HG02938 (cell line): ENCODE measurements at regions not wholly inside any gene's neighbourhood (a gene's known extent, or its start where the extent isn't known, plus 50 kb on each side); places are given as distances from the start of the nearest gene placed in this dataset.
"Not testable (repeated sequence)": the region's sequence is repeated elsewhere in the genome, so short reads cannot be mapped to it uniquely, and the experiment has no call there.

Source experiments
- ATAC-seq: cut with Tn5 transposase; IDR thresholded peaks from one replicate; pipeline ENCODE4 v1.9.1; 2021; ENCODE audit warnings: mild to moderate bottlenecking, moderate library complexity; ENCODE audit not compliant: unreplicated experiment

DNA sequence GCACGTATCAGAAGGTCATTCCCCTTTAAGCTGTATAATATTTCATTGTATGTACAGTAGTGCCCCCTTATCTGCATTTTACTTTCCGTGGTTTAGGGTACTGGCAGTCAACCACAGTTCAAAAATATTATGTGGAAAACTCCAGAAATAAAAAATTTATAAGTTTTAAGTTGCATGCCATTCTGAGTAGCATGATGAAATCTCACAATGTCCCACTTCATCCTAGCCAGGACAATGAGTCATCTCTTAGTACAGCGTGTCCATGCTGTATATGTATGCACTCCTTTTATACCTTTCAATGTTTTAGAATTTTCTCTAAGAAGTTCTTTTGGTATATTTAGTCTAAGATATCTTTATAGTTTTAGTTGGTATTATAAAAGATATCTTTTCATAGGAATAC is 115.0 kb upstream of the HAND1 start:
- ATAC-seq, result no peak

DNA sequence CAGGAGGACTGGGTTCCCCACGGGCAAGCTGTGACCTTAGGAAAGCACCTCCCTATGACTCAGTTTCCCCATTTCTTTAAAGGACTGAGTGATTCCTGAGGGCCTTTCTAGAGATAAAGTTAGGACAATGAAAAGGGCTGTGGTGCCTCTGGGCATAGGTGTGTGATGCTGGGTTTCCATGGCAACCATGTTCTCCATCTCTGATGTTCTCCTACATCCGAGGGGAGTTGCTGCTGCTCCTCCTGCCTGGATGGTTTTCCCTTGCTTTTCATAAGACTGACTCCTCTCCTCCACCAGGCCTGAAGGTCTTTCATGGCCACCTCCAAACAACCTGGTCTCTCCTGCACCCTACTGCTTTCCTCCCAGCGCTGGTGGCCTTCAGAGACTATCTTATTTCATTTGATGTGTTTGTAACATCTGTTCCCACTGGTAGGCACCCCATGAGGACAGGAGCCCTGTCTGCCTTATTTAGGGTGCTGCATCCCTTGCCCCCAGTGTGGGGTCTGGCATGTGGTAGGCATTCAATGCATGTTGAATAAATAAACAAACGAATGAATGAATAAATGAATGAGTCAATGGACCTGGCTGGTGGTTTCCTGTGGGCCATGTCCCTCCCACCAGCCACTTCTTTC is 112.2 kb upstream of the HAND1 start:
- ATAC-seq, result no peak

DNA sequence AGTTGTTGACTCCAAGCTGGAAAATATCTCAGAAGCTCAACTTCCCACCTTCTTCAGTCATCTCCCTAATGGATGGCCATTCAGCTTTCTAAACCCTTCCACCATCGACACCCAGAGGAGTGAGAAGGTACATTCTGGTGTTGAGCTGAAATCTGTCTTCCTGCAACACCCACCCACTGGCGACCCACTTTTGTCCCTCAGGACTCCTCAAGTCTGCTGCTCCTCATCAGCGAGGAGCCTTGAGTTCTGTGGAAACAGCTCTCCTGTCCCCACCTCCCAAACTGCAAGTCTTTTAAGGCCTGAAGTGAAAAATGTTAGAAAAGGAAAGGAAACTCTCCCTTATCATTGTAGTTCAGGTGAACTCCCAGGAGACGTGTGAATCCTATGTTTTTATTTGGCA is 111.5 kb upstream of the HAND1 start:
- no peak for ATAC-seq

DNA sequence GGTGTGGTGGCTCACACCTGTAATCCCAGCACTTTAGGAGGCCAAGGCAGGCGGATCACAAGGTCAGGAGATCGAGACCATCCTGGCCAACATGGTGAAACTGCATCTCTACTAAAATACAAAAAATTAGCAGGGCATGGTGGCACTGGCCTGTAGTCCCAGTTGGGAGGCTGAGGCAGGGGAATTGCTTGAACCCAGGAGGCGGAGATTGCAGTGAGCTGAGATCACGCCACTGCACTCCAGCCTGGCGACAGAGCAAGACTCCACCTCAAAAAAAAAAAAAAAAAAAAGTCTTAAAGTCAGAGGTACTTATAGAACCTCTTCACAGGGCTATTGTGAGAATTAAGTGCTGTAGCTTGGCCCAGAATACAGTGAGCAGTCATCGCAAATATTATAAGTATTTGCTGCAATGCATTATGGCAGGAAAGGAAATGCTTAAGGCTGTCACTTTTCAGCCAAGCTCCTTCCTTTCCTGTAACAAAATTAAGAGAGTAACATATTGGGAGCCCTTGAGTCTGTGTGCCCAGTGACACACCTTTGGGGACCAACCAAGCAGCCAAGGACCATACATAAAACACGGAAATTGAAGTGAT is 110.9 kb upstream of the HAND1 start:
- not testable (repeated sequence) for ATAC-seq

DNA sequence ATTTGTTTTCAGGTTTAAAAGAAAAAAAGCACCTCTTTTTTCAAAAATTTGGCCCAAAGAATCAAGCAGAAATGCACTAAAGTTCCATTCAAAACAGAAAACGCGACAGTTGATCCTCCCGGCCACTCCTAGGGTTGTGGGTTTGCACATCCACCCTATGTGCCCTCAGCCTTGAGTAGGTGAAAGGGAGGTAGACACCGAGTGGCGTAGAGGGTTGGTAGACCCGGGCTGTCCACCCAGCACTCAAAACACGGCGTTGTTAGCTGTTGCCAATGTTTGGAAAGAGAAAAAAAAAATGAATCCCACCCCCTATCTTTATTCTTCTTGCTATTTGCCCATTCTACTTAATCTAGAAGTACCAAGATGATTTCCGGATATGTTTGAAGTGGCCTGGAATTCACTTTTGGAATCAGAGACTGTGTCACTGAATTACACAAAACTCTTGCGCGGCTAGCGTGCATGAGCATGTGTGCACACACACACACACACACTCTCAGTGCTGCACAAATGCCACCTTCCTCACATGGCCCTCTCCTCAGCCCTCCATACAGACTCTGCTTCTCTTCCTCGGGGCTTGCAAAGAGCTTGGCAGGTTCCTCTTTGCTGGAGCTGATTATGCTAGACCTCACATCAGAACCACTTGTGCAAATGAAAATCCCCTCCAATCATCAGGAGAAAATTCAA is 110.2 kb upstream of the HAND1 start:
- ATAC-seq, result no peak

DNA sequence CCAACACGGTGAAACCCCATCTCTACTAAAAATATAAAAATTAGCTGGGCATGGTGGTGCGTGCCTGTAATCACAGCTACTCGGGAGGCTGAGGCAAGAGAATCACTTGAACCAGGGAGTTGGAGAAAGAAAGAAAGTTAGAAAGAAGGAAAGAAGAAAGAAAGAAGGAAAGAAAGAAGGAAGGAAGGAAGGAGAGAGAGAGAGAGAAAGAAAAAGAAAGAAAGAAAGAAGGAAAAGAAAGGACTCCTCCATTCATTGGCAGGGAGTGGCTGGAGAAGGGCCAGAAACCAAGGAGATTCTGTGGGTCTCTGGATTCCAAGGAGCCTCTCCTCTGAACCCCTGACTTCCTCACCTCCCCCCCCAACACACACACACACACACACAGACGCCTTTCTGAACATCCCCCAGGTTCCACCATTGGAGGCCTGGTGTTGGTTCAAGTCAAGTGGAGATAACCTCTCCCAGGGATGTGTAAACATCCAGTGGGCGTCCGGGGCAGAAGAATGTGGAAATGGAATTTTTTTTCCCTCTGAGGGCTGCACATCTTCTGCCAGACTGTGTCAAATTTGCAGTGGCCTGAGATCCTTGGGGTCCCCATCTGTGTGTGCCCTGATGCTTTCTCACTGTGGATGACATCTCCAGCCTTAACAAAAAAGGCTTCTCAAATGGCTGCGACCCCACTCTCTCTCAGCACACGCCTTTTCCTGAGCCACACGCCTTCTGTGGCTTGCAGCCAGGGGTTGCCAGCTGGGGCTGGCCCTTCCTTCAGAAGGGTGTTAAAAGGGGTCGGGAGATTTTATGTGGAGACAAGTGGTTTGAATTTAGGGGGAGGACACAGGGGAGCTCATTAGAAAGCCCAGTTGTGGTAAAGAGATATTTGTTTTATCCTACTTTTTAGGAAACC is 109.3 kb upstream of the HAND1 start:
- ATAC-seq, result no peak

DNA sequence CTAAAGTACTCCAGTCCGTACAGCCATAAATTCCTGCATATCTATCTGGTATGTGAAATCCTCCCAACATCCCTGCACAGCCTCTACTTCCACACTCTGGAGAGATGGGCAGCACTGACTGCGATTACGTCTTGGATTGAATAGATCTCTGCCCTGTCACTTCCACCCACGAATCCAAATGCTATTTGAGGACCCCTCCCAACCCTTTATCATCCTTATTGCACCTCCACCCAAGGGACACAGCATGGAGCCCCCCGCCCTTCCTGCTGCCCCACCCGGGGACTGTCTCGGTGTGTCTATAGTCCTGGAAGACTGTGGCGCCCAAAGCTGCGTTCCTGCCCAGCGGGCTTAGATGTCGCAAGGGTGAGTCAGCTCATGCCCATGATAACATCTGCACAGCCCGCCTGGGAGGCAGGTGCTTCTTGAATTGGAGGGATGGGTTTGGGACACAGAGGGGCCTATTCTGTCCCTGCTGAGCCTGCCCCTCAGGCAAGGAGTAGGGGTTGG is 105.7 kb upstream of the HAND1 start:
- no peak for ATAC-seq

DNA sequence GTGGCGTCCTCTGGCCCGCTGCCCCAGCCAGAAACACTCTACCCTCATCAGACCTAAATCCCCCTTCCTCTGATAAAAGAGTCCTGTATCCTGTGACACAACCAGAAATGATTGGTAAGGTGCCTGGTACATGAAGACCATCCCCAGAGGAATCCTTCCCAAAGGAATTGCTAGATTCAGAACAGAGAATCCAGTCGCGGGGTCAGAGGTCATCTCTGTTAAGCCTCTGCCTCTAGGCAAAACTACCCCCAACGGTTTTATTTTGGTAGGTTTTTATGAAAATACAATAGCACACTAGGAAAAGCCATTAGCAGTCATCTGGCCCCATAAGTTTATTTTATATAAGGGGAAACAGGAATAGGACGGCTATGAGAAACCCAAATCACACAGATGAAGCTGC is 102.4 kb upstream of the HAND1 start:
- ATAC-seq, result no peak

DNA sequence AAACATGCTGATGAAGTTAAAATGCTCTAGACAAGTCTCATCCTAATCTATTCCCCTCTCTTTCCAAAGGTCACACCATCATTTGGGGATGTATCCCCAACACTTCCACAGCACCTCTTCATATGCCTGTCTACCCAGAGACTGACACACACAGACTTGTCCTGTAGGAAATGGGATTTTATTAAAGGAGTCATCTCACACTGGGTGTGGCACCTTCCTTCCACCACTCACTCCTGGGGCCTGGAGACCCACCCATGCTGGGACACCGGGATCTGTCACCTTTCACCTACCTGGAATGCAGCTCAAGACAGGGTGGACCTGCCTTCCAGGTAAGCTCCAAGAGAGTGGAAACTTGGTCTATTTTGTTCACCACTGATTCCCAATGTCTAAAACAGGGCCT is 99.4 kb upstream of the HAND1 start:
- ATAC-seq, result no peak

DNA sequence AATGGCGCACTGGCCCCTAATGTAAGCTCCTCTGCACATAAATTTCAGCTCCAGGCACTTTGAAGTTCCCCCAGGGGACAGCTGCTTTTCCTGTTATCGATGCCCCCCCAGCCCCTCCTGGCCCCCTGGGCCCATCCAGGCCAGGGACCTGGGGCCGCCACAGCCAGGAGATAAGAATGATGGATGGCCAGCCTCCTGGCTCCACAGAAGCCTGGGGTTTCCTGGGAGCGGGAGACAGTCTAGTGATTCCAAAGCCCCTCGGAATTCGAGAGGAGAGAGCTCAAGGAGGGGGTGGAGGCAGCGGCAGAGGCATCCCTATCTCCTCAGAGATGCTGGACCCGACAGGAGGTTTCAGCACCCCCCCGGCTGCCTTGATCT is 98.4 kb upstream of the HAND1 start:
- no peak for ATAC-seq

DNA sequence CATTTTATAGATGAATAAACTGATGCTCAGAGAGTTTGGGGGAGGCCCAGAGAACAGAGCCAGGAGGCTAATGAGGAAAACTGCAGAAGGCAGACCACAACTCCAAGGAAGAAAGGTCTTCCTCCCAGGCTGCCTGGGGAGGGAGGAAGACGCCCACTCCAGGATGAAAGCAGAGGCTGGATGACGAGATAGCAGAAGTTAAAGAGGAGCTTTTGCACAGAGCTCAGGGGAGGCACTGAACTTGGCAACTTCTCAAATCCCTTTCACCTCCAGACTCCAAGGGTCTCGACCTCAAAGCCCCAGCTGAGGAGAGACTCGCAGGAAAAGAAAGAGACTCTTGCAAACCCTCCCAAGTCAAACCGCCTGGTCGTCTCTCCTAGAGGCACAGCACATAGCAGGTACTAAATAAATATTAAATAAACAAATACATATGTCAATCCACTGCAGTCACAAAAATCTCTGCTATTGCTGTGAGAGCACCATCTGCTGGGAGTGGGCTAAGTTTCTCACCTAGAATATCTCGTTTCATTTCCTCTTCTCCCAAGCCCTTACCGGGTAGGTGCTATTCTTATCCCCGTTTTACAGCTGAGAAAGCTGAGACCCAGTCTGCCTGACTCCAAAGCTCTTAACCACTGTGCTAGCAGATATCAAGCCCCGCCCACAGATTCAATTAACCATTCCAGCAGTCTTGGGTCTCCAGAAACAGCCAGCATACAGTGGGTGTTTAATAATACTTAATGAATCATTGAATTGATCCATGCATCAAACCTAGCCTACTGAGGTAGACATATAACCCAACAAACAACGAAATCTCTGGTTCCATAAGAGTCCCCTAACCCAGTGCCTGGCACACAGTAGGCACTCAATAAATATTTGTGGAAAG is 97.8 kb upstream of the HAND1 start:
- ATAC-seq, result peak; percentile 87

DNA sequence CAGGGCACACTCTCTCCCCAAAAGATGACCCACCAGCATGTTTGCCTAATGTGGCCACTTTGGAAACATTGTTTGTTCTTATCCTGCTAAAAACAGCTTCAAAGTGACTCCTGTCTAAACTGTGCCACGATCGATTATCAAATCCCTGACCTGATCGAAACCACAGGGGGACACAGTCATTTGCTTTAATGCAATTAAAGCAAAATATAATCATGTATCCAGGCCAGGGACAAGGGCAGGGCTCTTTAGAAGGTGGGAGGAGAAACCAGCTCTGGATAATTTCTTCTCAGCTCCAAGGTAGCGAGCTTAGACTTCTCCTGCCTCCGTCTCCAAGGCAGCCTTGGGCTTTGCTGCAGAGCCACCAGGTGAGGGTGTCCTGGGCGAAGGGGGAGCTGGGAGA is 95.0 kb upstream of the HAND1 start:
- ATAC-seq, result no peak

DNA sequence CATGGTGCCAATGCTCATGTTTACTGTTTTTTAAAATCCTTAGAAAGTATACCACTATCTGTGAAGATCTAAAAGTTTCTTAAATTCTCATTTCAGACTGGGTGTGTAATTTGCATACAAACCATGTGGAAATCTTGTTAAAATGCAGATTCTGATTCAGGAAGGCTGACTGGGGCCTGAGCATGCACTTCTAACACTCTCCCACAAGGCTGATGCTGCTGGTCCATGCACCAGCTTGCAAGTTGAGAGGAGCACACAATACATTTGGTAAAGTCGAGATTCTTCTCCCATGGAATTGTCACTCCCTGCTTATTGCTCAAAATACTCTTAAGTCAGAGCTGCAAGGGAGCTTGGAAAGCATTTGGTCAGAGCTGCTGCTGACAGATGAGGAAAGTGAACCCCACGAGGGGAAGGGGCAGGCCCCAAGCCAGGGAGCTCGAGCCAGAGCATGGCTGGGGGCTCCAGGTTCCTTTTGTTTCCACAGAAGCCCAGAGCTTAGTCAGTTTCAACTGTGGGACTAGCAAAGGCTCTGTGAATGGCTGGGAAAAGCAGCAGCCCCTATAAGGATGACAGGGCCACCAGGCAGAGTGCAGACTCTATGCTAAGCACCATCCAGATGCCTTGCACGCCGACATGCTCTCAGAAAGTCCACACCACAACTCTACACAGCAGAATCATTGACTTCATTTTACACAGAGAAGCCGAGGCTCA is 93.5 kb upstream of the HAND1 start:
- ATAC-seq, result no peak

DNA sequence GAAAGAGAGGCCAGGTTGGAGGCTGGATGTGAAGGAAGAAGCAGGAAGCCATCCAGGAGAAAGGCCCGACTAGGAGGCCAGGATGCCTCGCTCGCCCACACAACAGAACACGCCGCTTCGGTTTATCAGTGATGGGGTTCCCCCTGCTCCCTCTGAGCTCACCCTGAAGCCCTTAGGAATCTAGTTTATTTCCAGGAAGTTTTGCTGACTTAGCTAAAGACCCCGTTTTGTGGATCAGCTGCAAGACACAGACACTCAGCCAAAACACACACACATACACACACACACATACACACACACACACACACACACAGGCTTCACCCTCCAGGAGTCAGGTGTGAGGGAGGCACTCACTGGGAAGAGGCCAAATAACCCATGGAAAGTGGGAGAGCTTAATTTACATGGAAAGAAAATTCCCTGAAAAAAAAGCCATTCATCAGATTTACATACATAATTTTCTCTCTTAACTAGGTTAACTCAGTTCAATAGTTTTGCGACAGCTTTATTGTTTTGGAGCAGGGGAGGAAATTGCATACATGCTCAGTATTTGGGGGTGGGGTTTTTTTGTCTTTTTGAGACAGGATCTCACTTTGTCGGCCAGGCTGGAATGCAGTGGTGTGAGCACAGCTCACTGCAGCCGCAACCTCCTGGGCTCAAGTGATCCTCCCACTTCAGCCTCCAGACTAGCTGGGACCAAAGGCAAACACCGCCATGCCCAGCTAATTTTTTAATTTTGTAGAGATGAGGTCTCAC is 92.7 kb upstream of the HAND1 start:
- no peak for ATAC-seq

DNA sequence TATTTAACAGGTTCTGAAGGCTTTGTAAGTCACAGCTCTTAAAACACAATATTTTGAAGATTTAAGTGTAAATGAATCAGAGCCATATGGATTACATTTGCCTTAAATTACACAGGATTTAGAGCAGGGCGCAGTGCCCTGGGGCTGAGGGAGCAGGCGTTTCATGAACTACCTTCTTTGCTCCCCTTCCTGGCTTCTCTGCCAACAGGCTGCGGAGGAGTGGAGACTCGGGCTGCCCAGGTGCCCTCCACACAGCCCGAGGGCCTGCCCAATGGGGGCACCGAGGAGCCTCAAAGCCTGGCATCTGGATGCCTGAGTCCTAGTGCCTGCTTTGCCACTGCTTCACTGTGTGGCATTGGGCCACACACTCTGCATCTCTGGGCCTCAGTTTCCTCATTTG is 90.6 kb upstream of the HAND1 start:
- no peak for ATAC-seq

DNA sequence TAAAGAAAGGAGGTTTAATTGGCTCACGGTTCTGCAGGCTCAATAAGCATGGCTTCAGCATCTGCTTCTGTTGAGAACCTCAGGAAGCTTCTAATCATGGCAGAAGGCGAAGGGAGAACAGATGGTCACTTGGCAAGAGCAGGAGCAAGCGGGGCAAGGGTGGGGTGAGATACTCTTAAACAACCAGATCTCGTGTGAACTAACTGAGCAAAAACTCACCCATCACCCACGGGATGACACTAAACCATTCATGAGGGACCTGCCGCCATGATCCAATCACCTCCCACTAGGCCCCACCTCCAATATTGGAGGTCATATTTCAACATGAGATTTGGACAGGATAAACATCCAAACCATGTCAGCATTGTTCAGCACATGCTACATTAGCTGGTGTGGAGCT is 89.1 kb upstream of the HAND1 start:
- no peak for ATAC-seq

DNA sequence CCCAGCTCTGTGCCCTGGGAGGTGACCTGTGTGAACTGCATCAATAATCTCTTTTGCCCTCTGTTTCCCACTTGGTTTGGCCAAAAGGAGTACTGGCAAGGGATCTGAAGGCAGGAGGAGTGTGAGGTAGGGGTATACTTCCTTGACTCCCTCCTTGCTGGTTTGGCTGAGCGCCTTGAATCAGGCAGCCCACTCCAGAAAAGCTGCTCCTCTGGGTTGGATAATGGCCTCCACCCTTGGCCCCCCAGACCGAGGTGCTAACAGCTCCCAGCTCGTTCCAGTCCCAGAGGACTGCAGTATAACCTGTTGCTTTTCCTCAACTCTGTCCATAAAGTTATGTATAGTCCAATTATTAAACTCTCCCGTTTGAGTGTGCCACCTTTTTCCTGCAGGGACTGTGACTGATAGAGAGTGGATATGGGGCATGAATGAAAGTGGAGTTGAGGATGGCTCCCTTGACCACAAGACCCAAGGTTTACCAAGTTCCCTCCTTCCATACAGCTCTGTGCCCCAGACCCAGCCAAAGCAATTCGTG is 88.2 kb upstream of the HAND1 start:
- no peak for ATAC-seq

DNA sequence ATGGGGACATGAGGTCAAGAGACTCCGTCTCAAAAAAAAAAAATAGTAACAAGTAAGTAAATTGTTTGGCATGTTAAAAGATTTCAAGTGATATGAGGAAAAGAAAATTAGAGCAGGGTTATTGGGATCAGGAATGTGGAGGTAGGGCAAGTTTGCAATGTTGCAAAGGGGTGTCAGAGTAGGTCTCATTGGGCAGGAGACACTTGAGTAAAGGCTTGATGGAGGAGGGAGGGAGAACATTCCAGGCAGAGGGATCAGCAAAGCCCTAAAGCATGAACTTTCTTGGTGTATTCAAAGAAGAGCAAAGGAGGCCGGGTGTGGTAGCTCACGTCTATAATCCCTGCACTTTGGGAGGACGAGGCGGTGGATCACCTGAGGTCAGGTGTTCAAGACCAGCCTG is 87.1 kb upstream of the HAND1 start:
- ATAC-seq, result no peak
